Left ventricle myocardium superior (tissue), 1 donor: ENCODE measurements at regions not wholly inside any gene's neighbourhood (a gene's known extent, or its start where the extent isn't known, plus 50 kb on each side); places are given as distances from the start of the nearest gene placed in this dataset.
"Not testable (repeated sequence)": the region's sequence is repeated elsewhere in the genome, so short reads cannot be mapped to it uniquely, and the experiment has no call there.

Source experiments
- ATAC-seq: fragments of 200-7000 bp; cut with Tn5 transposase; one replicate; pipeline ENCODE4 v1.9.1; 2020; ENCODE audit warnings: mild to moderate bottlenecking, moderate library complexity
- DNase-seq: peaks from one replicate; pipeline ENCODE4 v3.0.0-alpha.2; 2020
- intact Hi-C: fragments of 100-400 bp; cut with micrococcal nuclease; formaldehyde crosslinking; loops from one replicate; pipeline ENCODE4 v1.11.0; 2022
- donor health status: DM: no; HTN: yes; CAD: no; lungs with severe emphysema.

DNA sequence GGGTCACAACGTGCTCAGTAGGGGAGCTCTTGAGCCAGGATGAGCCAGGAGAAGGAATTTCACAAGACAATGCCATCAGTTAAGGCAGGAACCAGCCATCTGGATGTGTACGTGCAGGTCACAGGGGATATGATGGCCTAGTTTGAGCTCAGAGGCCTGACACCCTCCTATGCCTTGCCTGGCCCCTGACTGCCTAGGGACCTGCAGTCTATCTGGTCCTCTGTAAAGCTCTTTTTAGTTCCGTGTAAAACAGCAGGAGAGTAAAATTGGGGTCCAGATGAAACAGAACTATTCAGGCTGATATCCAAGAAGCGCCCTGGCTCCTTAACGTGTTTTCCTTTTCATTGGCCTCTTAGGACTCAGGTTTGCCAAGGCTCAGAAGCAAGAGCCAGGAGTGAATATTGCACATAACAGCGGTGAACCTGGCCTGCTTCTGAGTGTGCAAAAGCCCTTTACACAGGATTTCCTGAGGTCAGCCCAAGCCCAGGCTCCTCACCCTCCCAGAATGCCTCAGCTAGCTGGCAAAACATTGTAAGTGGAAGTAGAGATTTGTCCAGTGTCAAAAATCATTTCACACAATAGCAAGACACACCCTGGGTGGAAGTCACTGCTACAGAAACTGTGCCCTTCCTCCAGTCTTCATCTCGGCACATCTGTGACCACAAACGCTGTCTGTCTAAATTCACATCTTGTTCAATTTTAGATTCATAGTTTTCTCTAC is 777.2 kb downstream of the UQCRFS1 start:
- ATAC-seq (peak; percentile 47), DNase-seq (no peak)
- intact Hi-C loops = no loop called here

DNA sequence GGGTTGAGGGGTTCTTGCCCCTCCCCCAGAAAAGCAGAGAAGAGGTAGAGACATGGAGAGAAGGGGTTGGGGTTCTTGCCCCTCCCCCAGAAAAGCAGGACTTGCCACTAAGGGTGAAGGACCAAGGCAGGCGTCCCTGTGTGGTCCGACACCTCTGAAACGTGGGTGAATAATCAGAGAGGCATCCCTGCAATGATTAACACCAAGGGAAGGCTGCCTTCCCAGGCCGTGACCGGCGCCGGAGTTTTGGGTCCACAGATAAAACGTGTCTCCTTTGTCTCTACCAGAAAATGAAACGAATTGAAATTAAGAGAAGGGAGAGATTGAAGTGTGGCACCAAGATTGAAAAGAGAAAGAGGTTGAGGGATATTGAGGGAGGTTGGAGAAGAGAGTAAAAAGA is 778.2 kb downstream of the UQCRFS1 start:
- intact Hi-C loops, ATAC-seq, DNase-seq: not testable (repeated sequence)

DNA sequence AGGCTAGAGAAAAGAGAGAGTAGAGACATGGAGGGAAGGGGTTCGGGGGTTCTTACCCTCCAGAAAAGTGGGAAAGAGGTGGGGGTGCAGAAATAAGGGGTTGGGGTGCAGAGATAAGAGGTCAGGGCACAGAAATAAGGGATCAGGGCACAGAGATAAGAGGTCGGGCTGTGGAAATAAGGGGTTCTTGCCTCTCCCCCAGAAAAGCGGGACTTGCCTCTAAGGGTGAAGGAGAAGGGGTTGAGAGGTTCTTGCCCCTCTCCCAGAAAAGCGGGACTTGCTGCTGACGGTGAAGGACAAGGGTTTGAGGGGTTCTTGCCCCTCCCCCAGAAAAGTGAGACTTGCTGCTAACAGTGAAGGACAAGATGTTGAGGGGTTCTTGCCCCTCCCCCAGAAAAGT is 778.6 kb downstream of the UQCRFS1 start:
- intact Hi-C loops, ATAC-seq: not testable (repeated sequence)

DNA sequence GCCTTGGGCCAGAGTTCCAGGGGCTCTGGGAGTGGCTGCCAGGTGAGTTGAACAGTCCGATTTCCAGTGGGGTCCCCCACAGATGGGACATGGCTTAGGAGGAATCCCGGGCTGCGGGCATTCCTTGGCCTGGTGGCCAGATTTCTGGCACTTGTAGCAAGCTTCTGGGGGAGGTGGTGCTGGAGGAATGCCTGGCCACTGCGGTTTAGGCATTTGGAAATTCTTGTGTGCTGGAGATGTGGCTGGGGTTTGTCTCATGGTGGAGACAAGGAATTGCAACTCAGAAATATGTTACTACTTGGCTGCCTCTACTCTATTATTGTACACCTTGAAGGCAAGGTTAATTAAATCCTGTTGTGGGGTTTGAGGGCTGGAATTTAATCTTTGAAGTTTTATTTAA is 779.8 kb downstream of the UQCRFS1 start:
- DNase-seq, intact Hi-C loops, ATAC-seq: not testable (repeated sequence)

More for the DNA sequence above, 778.6 kb downstream of the UQCRFS1 start:
- DNase-seq = not testable (repeated sequence)

DNA sequence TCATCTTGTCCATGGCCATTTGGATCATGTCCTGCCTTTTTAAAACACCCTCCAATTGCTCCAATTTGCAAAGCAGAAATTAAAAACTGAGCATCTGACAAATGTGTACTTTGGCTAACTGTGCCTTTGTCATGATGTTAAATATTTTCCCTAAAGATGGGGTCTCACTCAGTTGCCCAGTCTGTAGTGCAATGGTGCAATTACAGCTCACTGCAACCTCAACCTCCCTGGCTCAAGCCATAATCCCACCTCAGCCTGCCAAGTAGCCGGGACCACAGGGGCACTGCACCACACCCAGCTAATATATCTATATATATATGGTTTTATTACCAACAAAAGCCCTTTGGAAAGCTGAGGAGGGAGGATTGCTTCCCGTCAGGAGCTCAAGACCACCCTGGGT is 782.7 kb downstream of the UQCRFS1 start:
- DNase-seq (no peak), ATAC-seq (no peak)
- intact Hi-C loops = no loop called here

DNA sequence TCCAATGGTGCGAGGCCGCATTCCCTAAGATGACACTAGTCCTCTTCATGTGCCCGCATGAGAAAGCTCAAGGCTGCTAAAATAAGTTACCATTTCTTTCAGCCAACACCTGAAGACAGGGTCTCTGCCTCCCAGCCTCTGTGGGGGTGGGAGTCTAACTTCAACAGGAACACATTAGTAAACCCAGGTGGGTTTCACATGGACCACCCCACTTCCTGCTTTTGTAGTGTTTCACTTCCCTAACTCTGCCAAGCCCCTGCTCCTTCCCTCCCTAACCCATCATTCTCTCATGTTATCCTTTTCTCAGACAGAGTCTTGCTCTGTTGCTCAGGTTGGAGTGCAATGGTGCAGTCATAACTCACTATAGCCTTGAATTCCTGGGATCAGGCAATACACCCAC is 783.6 kb downstream of the UQCRFS1 start:
- no peak for ATAC-seq
- no peak for DNase-seq
- intact Hi-C loops = no loop called here

DNA sequence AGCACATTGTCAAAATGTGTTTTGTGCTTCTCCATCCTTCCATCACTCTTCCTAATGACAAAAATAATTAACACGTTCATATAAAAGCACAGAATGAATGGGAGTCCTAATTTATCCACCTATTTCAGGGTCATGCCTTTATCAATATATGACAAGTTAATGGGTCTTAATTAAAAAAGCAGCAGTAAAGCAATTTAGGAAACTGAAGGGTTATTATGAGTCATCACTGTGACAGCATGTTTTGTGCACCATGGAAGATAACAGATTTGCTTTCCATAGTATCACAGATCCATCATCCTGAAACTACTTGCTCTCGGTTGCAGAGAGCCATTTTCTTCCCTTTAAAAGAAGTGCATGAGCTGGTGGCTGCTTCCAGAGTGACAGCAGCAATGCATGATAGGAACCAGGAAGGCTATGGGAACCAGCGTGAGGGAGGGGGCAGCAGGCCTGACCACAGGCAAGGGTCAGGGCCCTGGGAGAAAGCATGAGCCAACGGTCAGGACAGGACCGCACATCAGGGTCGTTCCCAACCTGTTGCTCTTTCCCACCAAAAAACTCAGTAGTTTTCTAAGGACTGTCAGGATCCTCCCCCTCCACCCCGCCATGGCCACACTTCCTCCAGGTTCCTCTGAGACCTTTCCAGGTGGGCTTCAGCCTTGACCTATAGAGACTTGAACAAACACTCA is 784.1 kb downstream of the UQCRFS1 start:
- intact Hi-C loops = no loop called here
- no peak for ATAC-seq
- no peak for DNase-seq

DNA sequence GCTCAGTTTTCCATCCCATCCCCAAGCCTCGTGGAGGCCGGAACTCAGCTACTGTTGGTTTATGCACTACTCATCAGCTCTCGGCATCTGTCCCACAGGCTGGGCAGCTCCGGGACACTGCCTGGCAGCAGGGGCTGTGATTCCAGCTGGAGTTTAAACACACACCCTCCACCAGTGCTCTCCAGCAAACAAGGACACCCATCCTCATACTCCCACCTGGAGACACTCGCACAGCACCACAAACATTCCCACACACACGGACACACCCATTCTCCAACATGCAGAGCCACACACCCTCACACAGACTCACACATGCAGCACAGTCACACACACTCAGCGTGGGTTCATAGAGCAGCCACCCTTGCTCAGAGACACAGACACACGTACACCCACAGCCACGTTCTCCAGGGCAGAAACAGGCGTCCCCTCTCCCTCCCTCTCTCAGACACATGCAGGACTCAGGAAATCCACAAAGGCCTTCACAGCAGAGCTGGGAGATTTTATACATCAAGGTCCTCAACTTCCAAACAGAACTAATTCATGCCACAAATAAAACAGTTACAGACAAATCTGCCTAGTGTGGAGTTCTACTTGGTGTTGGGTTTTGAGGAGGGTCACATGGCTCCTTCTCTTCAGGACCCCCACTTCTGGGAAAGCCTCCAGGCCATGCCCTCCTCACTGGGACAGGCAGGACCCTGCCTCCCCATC is 785.4 kb downstream of the UQCRFS1 start:
- ATAC-seq (no peak), DNase-seq (no peak)
- intact Hi-C loops = no loop called here

DNA sequence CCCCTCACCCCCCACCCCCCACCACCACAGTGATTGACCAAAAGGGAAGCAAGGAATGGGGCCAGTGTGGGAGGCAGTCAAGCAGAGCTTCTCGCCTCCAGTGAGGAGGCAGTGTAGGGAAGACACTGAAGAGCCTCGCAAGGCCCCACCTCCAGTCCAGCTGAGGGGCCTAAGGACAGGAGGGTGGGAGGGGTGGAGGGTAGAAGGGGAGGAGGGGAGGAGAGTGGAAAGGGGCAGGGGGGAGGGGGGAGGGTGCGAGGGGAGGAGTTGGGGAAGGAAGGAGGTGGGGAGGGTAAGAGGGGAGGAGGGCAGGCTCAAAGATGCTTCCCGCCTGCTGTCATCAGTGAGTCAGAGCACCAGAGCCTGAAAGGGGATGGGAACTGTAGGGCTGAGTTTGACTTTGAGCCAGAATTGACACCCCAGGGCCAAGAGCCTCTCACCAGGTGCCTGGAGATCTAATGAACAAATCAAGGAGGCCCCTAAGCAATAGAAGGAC is 786.2 kb downstream of the UQCRFS1 start:
- intact Hi-C loops = no loop called here
- no peak for DNase-seq
- no peak for ATAC-seq

DNA sequence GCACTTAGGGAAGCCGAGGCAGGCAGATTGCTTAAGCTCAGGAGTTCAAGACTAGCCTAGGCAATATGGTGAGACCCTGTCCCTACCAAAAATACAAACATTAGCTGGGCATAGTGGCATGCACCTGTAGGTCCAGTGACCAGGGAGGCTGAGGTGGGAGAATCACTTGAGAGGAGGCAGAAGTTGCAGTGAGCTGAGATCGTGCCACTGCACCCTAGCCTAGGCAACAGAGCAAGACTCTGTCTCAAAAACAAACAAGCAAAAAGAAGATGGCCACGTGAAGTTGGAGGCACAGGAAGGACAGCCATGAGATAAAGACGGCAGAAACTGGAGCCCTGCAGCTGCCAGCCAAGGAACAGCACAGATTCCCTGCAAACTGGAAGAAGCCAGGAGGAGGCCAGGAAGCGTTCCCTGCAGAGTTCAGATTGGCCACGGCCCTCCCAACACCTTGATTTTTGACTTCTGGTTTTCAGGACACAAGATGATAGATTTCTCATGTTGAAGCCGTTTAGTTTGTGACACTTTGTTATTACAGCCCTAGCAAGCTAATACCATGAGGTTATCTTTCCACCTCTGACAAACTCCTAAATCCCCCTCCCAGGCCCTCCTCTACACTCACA is 786.7 kb downstream of the UQCRFS1 start:
- intact Hi-C loops = no loop called here
- DNase-seq (no peak), ATAC-seq (no peak)

DNA sequence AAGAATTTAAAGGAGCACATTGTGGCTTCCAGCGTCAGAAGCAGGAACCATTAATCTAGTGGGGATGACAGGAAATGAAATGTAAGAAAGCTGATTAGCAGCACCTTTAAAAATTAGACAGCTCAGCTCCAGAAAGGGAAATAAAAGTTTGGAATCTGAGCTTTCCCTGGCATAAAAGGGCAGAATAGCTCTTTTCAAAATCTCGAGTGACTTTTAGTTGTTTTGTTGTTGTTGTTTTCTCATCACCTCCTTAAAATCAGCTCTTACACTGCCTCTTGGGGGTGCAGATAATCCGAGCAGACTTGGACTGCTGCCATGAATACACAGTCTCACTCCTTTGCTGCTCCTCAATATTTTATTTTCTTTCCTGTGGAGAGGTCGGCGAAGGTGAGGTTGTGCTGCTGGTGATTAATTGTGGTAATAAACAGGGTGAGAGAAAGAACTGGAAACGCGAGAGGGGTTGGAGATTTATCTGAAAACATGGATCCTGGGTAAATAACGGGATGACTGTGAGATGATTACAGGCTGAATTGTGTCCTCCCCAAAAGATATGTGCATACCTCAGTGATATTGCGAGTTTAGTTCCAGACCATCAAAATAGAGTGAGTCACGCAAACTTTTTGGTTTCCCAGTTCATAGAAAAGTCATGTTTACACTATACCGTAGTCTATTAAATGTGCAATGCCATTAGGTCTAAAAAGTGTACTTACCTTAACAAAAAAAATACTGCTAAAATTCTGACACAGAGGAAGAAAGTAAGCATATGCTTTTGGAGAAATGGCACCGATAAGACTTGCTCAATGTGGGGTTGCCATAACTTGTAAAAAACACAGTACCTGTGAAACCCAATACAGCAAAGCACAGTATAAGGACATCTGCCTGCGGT is 787.7 kb downstream of the UQCRFS1 start:
- ATAC-seq (no peak), DNase-seq (no peak)
- intact Hi-C loops = no loop called here

DNA sequence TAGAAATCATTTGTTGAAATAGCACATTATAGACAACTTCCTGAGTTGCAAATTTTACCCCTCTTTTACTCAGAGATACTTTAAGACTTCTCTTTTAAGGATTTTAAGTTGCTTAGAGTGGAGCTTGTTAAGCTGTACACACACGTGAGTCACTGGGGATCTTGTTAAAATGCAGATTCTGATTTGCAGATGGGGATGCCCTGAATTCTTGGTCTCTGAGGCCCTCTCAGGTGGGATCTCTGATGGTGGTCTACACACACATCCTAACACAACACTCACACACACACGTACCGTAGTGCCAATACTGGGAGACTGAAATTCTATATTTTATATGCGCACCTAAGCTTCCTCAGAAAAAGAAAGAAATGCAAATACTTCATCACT is 788.3 kb downstream of the UQCRFS1 start:
- no peak for DNase-seq

DNA sequence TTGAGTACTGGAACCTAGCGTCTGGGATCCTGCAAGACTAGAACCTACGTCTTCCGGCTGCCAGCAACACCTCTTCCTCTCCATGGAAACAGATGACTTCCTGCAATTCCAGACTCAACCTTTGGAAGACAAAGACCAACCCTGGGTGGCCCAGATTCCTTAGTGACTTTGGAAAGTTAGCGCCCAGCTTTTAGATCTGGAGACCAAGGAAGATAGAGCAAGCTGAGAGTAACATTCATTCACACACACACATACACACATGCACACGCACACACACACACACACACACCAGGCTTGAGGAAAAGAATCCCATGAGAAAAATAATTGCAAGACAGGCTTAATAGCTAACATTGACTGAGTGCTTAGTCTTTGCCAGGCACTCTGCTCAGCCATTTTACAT is 788.9 kb downstream of the UQCRFS1 start:
- ATAC-seq = no peak
- intact Hi-C loops = no loop called here

More for the DNA sequence above, 788.3 kb downstream of the UQCRFS1 start:
- ATAC-seq = no peak
- intact Hi-C loops = no loop called here

DNA sequence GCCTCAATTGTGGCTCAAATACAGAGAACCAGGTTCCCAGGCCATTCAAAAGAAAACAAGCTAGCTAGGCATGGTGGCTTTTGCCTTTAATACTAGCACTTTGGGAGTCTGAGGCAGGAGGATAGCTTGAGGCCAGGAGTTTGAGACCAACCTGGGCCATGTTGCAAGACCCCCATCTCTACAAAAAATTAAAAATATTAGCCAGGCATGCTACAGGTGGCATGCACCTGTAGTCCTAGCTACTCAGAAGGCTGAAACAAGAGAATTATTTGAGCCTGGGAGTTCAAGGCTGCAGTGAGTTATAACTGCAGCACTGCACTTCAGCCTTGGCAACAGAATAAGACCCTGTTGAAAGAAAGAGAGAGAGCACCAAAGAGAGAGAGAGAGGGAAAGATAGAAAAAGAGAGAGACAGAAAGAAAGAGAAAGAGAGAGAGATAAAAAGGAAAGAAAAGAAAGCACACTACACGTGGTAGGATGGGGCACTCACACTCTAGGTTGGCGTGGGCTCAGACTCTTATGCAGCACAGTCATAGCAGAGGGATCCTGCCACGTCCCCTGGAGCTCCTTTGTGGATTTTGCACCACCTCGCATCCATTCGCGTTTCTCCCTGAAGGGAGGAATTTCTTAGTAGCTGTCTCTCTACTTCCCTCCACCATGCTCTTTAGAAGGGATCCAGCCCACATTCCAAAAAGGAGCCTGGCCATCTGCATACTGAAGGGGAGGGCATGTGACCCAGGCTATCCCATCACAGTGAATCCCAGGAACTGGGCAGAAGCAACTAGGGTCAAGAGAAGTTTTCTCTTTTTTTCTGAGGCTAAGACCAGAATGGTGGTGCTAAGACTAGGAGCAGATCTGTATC is 789.9 kb downstream of the UQCRFS1 start:
- no peak for ATAC-seq

More for the DNA sequence above, 788.9 kb downstream of the UQCRFS1 start:
- DNase-seq = no peak

DNA sequence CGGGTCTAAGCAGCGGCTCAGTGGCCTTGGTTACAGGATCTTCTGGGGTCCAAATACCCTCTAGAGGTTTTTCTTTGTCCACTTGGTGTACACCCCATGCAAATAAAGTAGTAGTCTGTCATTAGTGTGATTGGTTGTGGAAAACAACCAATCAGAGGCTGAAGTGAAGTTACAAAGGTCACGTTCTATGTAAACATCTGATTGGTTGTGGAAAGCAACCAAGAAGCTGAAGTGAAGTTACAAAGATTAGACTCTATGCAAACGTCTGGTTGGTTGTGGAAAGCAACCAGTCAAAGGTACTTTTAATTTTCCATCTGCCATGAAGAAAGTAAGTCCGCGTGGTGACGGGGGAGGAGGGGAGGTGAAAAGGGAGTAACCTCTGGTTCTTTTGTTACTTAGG is 790.9 kb downstream of the UQCRFS1 start:
- intact Hi-C loops = no loop called here
- DNase-seq (no peak), ATAC-seq (no peak)

More for the DNA sequence above, 789.9 kb downstream of the UQCRFS1 start:
- intact Hi-C loops = no loop called here
- no peak for DNase-seq

DNA sequence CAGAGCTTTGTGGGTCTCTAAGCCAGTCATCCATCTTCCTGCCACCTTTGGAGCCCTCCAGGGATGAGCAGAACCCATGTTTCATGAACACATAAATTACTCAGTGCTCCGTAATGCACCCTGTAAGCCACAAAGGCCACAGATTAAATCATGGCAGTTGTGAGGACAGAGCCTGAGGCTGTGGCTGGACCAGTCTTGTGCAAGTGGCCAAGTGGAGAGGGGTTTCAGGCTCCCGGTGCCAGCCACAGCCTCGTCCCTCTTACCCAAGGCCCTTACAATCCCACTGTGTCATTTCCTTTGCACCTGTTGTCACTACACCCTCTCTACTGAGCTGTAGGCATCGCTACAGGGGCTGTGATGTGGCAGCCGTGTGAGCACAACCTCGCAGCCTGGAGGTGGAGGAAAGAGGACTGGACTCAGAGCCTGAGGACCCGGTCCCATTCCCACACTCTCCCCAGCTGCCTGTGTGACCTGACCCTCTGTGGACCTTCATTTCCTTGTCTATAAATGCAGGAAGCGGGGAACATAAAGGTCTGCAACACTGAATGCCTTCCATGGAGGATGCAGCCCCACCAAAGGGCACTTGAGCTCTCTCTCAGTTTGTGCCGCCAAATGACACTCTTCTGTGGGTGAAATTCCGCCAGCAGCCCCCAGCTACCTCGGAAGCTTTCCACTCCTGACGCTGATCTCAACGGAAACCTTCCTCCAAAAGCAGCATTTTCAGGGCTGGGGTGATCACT is 792.0 kb downstream of the UQCRFS1 start:
- DNase-seq (no peak), ATAC-seq (no peak)
- intact Hi-C loops = no loop called here

DNA sequence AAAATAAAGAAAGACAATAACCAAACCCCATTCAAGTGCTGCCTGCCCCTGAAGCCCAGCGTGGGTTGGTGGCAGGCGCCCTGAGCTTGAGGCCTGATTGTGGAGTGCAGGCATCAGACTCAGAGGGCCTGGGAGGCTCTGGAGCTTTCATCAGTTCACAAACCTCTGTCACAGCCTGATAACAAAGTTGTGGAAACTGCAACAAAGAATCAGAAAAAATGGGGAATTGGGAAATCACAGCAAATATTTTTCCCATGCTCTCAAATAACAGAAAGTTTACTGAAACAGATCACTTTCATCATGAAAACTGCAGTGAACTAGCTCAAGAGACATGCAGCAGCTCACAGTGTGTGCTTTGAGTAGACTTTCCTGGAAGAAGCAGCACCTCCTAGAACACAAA is 793.6 kb downstream of the UQCRFS1 start:
- intact Hi-C loops = no loop called here
- ATAC-seq (no peak), DNase-seq (no peak)
